SHP77 (cell line): ENCODE measurements at regions not wholly inside any gene's neighbourhood (a gene's known extent, or its start where the extent isn't known, plus 50 kb on each side); places are given as distances from the start of the nearest gene placed in this dataset.

Source experiments
- DNase-seq, 2 experiments: peaks; one replicate each; lab custom pipeline; 2025; lab: John Stamatoyannopoulos, UW

- DNase-seq = no peak
These were observed 610.2 kb downstream of the ZNF385D start for GRCh38 chr3:21140785-21141184.

- no peak for DNase-seq
These were observed 612.9 kb downstream of the ZNF385D start for GRCh38 chr3:21138085-21138484.

- no peak for DNase-seq
These were observed 618.1 kb downstream of the ZNF385D start for GRCh38 chr3:21132896-21133295.

GRCh38 chr3:21120826-21121225 is 630.2 kb downstream of the ZNF385D start:
- no peak for DNase-seq

- DNase-seq = no peak
These were observed 633.6 kb downstream of the ZNF385D start for GRCh38 chr3:21117370-21117769.

- no peak for DNase-seq
These were observed 642.0 kb downstream of the ZNF385D start for GRCh38 chr3:21109056-21109455.

GRCh38 chr3:21105784-21106183 is 645.2 kb downstream of the ZNF385D start:
- DNase-seq = no peak

GRCh38 chr3:21100656-21101359 is 650.2 kb downstream of the ZNF385D start:
- DNase-seq = no peak

- DNase-seq = no peak
These were observed 656.3 kb downstream of the ZNF385D start for GRCh38 chr3:21094686-21095085.

GRCh38 chr3:21073561-21073960 is 677.4 kb downstream of the ZNF385D start:
- no peak for DNase-seq

GRCh38 chr3:21067031-21067813 is 683.8 kb downstream of the ZNF385D start:
- no peak for DNase-seq

GRCh38 chr3:21062831-21063294 is 688.1 kb downstream of the ZNF385D start:
- no peak for DNase-seq

- no peak for DNase-seq
These were observed 691.6 kb downstream of the ZNF385D start for GRCh38 chr3:21059404-21059803.

- DNase-seq = no peak
These were observed 694.7 kb downstream of the ZNF385D start for GRCh38 chr3:21056293-21056692.

- no peak for DNase-seq
These were observed 696.0 kb downstream of the ZNF385D start for GRCh38 chr3:21055015-21055414.

- no peak for DNase-seq
These were observed 696.9 kb downstream of the ZNF385D start for GRCh38 chr3:21054064-21054463.

- no peak for DNase-seq
These were observed 701.5 kb downstream of the ZNF385D start for GRCh38 chr3:21049334-21050062.

- no peak for DNase-seq
These were observed 707.9 kb downstream of the ZNF385D start for GRCh38 chr3:21043139-21043538.

GRCh38 chr3:21042184-21042583 is 708.8 kb downstream of the ZNF385D start:
- DNase-seq = no peak

GRCh38 chr3:21041621-21042020 is 709.4 kb downstream of the ZNF385D start:
- DNase-seq = no peak

- no peak for DNase-seq
These were observed 714.1 kb downstream of the ZNF385D start for GRCh38 chr3:21036888-21037287.

- DNase-seq = no peak
These were observed 722.6 kb downstream of the ZNF385D start for GRCh38 chr3:21028412-21028811.

- no peak for DNase-seq
These were observed 726.4 kb downstream of the ZNF385D start for GRCh38 chr3:21024563-21024962.
